Sigmoid colon (tissue), 4 donors: ENCODE measurements at regions not wholly inside any gene's neighbourhood (a gene's known extent, or its start where the extent isn't known, plus 50 kb on each side); places are given as distances from the start of the nearest gene placed in this dataset.

Source experiments
- CTCF ChIP-seq, 4 experiments: fragments of 450-650 bp in 3 of 4; fragments of 200-600 bp in 1 of 4; IDR thresholded peaks; one replicate each; pipeline ENCODE4 v1.5.1; 2016 to 2019; ENCODE audit warnings: antibody characterized with exemption in 4 of 4, mild to moderate bottlenecking in 3 of 4, moderate library complexity in 2 of 4
- EP300 ChIP-seq, 4 donors: sonication (generic); formaldehyde crosslinking; IDR thresholded peaks; one replicate each; pipeline ENCODE4 v1.6.1; 2017; ENCODE audit warnings: antibody characterized with exemption in 4 of 4
- POLR2A ChIP-seq, 2 donors: fragments of 450-650 bp; IDR thresholded peaks; one replicate each; pipeline ENCODE4 v1.6.1; 2016; ENCODE audit warnings: antibody characterized with exemption in 2 of 2, mild to moderate bottlenecking in 2 of 2, moderate library complexity in 2 of 2
- POLR2AphosphoS5 ChIP-seq, 4 donors: sonication (generic); formaldehyde crosslinking; IDR thresholded peaks; one replicate each; pipeline ENCODE4 v1.6.1; 2017; ENCODE audit warnings: antibody characterized with exemption in 4 of 4

GRCh38 chr13:110070046-110070445 lies 236.9 kb downstream of the COL4A1 start:
- TF ChIP-seq POLR2A (IDR thresholded peaks at IDR 0.05): no peak
- TF ChIP-seq POLR2AphosphoS5 (IDR thresholded peaks at IDR 0.05): no peak
- no peak for TF ChIP-seq CTCF (IDR thresholded peaks at IDR 0.05)
- no peak for TF ChIP-seq EP300 (IDR thresholded peaks at IDR 0.05)
